Lower lobe of right lung (tissue), 2 donors: ENCODE measurements at regions not wholly inside any gene's neighbourhood (a gene's known extent, or its start where the extent isn't known, plus 50 kb on each side); places are given as distances from the start of the nearest gene placed in this dataset.
"Not testable (repeated sequence)": the region's sequence is repeated elsewhere in the genome, so short reads cannot be mapped to it uniquely, and the experiment has no call there.

Experiments
- ATAC-seq, 2 donors: fragments of 200-7000 bp; cut with Tn5 transposase; one replicate each; pipeline ENCODE4 v1.9.1; 2020 to 2022; ENCODE audit warnings: mild to moderate bottlenecking in 2 of 2, moderate library complexity in 2 of 2
- DNase-seq: peaks from one replicate; pipeline ENCODE4 v3.0.0-alpha.2; 2020
- H3K27ac ChIP-seq: fragments of 200-600 bp; one replicate; pipeline ENCODE4 v1.8.0; 2022
- H3K27me3 ChIP-seq: fragments of 200-600 bp; one replicate; pipeline ENCODE4 v1.8.0; 2022; ENCODE audit warnings: low read depth
- H3K36me3 ChIP-seq: fragments of 200-600 bp; one replicate; pipeline ENCODE4 v1.8.0; 2022; ENCODE audit warnings: mild to moderate bottlenecking
- H3K4me1 ChIP-seq: fragments of 200-600 bp; one replicate; pipeline ENCODE4 v1.8.0; 2022
- H3K4me3 ChIP-seq: fragments of 200-600 bp; one replicate; pipeline ENCODE4 v1.8.0; 2022; ENCODE audit warnings: mild to moderate bottlenecking
- H3K9me3 ChIP-seq: fragments of 200-600 bp; one replicate; pipeline ENCODE4 v1.8.0; 2022
- intact Hi-C: fragments of 100-400 bp; cut with DNase I; formaldehyde crosslinking; loops from one replicate; pipeline ENCODE4 v1.11.0; 2022
- TF ChIP-seq, protein P1 (sequence below): fragments of 200-600 bp; IDR thresholded peaks from one replicate; pipeline ENCODE4 v1.8.0; 2022; ENCODE audit warnings: antibody characterized with exemption, mild to moderate bottlenecking
- donor health status: DM: no; HTN: yes; CAD: no; lungs with severe emphysema.

DNA sequence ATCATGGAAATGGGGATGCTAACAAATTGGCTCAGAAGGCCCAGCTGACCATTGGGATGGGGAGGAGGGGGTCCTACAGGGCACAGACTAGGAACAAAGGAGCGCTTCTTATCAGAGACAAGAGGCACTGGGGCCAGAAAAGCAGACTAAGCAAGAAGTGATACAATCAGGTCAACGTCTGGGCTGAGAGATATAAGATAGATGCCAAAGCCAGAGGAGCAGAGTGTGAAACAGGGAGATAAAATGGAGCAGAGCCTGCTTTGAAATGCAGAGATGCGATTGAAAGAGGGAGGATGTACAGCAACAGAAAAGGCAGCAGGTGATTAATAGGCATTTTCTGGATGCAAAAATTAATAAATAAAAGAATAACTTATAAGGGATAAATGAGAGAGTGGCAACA, 127.5 kb upstream of the SAMSN1 start:
- Histone ChIP-seq H3K4me3 (no peak overlapping the region), H3K27me3 (no peaks in the 10 kb centered on the region), H3K27ac (no peak overlapping the region), H3K4me1 (peaks cover 14% of the 10 kb centered on the region), H3K9me3 (no peaks in the 10 kb centered on the region), H3K36me3 (no peaks in the 10 kb centered on the region)
- intact Hi-C loops = no loop called here
- ATAC-seq (no peak), DNase-seq (no peak)
- TF ChIP-seq, protein P1, sequence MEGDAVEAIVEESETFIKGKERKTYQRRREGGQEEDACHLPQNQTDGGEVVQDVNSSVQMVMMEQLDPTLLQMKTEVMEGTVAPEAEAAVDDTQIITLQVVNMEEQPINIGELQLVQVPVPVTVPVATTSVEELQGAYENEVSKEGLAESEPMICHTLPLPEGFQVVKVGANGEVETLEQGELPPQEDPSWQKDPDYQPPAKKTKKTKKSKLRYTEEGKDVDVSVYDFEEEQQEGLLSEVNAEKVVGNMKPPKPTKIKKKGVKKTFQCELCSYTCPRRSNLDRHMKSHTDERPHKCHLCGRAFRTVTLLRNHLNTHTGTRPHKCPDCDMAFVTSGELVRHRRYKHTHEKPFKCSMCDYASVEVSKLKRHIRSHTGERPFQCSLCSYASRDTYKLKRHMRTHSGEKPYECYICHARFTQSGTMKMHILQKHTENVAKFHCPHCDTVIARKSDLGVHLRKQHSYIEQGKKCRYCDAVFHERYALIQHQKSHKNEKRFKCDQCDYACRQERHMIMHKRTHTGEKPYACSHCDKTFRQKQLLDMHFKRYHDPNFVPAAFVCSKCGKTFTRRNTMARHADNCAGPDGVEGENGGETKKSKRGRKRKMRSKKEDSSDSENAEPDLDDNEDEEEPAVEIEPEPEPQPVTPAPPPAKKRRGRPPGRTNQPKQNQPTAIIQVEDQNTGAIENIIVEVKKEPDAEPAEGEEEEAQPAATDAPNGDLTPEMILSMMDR = no peak

DNA sequence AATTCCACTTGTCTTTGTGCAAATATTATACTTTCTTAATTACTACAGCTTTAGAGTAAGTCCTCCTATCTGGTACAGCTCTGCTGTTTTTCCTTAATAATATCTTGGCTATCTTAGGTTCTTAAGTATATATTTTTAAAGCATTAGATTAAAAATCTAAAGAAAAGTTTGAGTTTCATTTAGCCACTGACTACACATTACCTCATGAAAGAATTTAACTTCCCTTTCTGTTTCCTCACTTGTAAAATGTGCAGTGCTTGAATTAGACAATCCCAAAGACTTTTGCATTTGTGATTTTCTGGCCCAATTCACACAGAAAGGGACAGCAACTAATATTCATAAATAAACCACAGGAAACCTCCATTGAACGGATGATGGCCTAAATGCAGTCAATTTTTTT, 126.4 kb upstream of the SAMSN1 start:
- H3K4me1 ChIP-seq = peaks cover 14% of the 10 kb centered on the region
- H3K9me3 ChIP-seq = no peaks in the 10 kb centered on the region
- H3K36me3 ChIP-seq = no peaks in the 10 kb centered on the region
- ATAC-seq = no peak
- H3K27ac ChIP-seq = no peak overlapping the region
- intact Hi-C loops = no loop called here
- H3K27me3 ChIP-seq = no peaks in the 10 kb centered on the region
- TF ChIP-seq, protein P1 = no peak
- no peak overlapping the region for H3K4me3 ChIP-seq
- DNase-seq = no peak

DNA sequence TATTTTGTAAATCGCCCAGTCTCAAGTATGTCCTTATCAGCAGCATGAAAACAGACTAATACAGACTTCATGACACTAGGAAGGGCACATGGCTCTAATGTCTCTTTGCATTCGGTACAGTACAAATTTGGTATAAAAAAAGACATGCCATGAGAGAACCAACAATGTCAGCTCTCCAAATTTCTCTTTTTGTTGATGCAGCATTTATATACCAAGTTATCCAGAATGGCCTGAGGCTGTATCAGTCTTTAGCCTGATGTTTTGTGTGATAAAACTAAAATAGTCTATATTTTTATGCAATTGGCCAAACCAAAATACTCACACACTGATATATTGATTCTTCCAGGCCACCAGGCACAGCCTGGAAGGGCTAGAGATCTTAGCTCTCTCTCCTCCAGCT, 124.3 kb upstream of the SAMSN1 start:
- no peaks in the 10 kb centered on the region for H3K27me3 ChIP-seq
- H3K4me1 ChIP-seq = no peaks in the 10 kb centered on the region
- ATAC-seq (no peak), DNase-seq (no peak)
- H3K36me3 ChIP-seq = no peaks in the 10 kb centered on the region
- H3K9me3 ChIP-seq = no peaks in the 10 kb centered on the region
- intact Hi-C loops = no loop called here
- H3K27ac ChIP-seq = no peak overlapping the region
- TF ChIP-seq, protein P1 = no peak
- H3K4me3 ChIP-seq = no peak overlapping the region

DNA sequence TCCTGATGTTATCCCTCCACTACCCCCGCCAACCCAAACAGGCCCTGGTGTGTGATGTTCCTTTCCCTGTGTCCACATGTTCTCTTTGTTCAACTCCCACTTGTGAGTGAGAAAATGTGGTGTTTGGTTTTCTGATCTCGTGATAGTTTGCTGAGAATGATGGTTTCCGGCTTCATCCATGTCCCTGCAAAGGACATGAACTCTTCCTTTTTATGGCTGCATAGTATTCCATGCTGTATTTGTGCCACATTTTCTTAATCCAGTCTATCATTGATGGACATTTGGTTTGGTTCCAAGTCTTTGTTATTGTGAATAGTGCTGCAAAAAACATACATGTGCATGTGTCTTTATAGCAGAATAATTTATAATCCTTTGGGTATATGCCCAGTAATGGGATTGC, 123.0 kb upstream of the SAMSN1 start:
- DNase-seq, H3K27ac ChIP-seq, intact Hi-C loops, H3K4me1 ChIP-seq, H3K27me3 ChIP-seq, H3K9me3 ChIP-seq, H3K36me3 ChIP-seq, H3K4me3 ChIP-seq, ATAC-seq: not testable (repeated sequence)

DNA sequence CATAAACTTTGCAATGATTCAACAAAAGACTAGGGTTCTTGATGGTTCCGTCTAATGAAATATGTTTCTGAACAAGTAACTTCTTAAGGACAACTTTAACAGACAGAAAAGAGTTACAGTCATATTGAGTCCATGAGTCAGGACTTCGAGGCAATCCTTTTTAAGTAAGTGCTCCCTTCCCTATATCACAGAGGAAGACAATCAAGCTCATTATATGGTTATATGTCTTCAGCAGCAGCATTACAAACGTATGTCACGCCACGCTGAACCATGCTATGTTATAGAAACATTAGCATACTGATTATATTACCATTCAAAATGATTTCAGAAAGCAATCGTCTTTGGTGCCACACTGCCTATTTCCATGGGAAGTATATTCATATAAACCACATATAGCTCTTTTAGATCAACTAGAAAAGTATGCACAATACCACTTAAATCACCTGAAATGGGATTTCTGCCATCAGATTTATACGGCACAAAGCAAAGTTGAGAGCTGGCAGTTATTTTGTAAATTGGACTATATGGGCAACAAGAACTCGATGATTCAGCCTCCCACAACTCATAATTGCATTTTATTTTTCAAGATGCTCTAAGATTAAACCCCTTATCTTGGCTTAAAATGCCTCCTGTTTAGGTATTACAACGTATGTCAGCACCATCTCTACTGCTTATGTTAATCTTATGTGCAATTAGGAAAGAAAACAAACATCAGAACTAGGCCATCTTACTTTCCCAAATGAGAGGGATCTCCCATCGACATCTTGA, 111.3 kb upstream of the SAMSN1 start:
- intact Hi-C loops = no loop called here
- H3K4me1 ChIP-seq = no peaks in the 10 kb centered on the region
- TF ChIP-seq, protein P1 = no peak
- H3K4me3 ChIP-seq = no peak overlapping the region
- H3K27me3 ChIP-seq = no peaks in the 10 kb centered on the region
- DNase-seq (no peak), ATAC-seq (no peak)
- no peak overlapping the region for H3K27ac ChIP-seq
- no peaks in the 10 kb centered on the region for H3K36me3 ChIP-seq
- H3K9me3 ChIP-seq = no peaks in the 10 kb centered on the region

DNA sequence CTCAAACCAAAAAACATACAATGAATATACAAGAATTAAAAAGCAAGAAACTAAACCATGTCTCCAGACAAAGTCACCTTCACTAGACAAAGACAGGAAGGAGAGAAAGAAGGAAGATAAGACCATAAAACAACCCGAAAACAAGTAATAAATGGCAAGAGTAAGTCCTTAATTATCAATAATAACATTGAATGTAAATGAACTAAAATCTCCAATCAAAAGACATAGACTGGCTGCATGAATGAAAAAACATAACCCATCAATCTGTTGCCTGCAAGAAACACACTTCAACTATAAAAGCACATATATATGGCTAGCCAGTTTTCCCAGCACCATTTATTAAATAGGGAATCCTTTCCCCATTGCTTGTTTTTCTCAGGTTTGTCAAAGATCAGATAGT, 100.8 kb upstream of the SAMSN1 start:
- Histone ChIP-seq H3K27ac (no peak overlapping the region), H3K4me3 (no peak overlapping the region), H3K27me3 (no peaks in the 10 kb centered on the region), H3K4me1 (no peaks in the 10 kb centered on the region), H3K9me3 (peaks cover 19% of the 10 kb centered on the region), H3K36me3 (no peaks in the 10 kb centered on the region)
- DNase-seq = no peak
- no peak for ATAC-seq
- TF ChIP-seq, protein P1 = no peak
- intact Hi-C loops = no loop called here
